K562 (cell line): ENCODE measurements at regions not wholly inside any gene's neighbourhood (a gene's known extent, or its start where the extent isn't known, plus 50 kb on each side); places are given as distances from the start of the nearest gene placed in this dataset.

ENCODE experiments used
- ATF7 ChIP-seq: fragments of 450-650 bp; IDR thresholded peaks from 2 replicates; pipeline ENCODE4 v1.7.1; 2014; ENCODE audit warnings: mild to moderate bottlenecking, moderate library complexity
- ZBED1 ChIP-seq: IDR thresholded peaks from 2 replicates; pipeline ENCODE4 v1.6.1; 2014
- ZNF551 ChIP-seq: fragments of 250-450 bp; sonication (Bioruptor Pico); IDR thresholded peaks from 2 replicates; pipeline ENCODE4 v1.5.0; 2021; ENCODE audit warnings: mild to moderate bottlenecking, moderate library complexity
- TF ChIP-seq, protein P1 (sequence below), 2 experiments: fragments of 450-650 bp; IDR thresholded peaks; 2 replicates each; pipeline ENCODE4 v1.6.1; 2016; ENCODE audit warnings: mild to moderate bottlenecking in 2 of 2, borderline replicate concordance in 1 of 2, low read depth in 1 of 2, moderate library complexity in 1 of 2
- TF ChIP-seq, protein P2 (sequence below): IDR thresholded peaks from 2 replicates; pipeline ENCODE4 v1.6.1; 2011; ENCODE audit warnings: borderline replicate concordance, low read depth, mild to moderate bottlenecking, moderate library complexity, low read length; ENCODE audit not compliant: insufficient read depth, poor library complexity, severe bottlenecking
- TF ChIP-seq, protein P3 (sequence below): fragments of 150-350 bp; conservative IDR thresholded peaks from 2 replicates; pipeline ENCODE4 v1.6.1; 2014; ENCODE audit warnings: low read length
- TF ChIP-seq, protein P4 (sequence below): fragments of 450-650 bp; formaldehyde crosslinking; IDR thresholded peaks from 2 replicates; pipeline ENCODE4 v1.4.0; 2020; ENCODE audit warnings: mild to moderate bottlenecking
- TF ChIP-seq, protein P5 (sequence below): fragments of 450-650 bp; IDR thresholded peaks from 2 replicates; pipeline ENCODE4 v1.6.1; 2016; ENCODE audit warnings: antibody characterized with exemption

DNA sequence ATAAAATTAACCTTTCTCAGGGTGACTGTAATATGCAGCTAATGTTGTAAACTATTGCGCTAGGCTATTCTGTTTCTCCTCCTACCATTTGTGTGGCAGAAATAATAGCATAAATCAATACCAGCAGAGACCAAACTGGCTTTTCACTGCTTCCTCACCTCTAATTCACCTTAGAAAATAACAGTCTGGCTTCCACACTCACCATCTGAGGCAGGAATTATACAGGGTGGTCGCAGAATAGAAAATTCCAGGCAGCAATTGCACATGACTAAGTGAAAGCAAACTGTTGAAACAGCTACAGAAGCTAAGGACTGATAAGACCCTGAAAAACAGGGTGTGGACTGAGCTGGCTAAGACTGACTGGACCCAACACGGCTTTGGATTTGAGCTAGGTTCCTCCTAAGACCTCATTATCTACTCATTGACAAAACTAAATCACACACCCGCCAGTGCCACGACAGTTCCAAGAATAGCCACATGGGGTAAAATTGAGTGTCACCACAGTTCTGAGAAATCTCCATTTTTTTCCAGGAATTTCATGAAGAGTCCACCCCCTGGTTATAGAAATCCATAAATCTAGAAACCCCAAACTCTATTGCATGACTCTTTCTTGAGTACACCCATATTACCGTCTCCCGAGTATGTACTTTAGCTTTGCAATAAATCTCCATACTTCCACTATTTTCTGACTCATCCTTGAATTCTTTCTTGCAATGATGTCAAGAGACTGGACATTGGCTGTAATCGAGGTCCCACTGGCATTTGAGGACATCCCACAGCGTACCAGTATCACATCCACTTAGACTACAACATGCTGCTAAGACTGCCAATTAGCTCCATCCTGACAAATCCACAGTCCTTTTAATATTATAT is 60.9 kb upstream of the KCNQ5 start (continued):
- TF ChIP-seq, protein P1, sequence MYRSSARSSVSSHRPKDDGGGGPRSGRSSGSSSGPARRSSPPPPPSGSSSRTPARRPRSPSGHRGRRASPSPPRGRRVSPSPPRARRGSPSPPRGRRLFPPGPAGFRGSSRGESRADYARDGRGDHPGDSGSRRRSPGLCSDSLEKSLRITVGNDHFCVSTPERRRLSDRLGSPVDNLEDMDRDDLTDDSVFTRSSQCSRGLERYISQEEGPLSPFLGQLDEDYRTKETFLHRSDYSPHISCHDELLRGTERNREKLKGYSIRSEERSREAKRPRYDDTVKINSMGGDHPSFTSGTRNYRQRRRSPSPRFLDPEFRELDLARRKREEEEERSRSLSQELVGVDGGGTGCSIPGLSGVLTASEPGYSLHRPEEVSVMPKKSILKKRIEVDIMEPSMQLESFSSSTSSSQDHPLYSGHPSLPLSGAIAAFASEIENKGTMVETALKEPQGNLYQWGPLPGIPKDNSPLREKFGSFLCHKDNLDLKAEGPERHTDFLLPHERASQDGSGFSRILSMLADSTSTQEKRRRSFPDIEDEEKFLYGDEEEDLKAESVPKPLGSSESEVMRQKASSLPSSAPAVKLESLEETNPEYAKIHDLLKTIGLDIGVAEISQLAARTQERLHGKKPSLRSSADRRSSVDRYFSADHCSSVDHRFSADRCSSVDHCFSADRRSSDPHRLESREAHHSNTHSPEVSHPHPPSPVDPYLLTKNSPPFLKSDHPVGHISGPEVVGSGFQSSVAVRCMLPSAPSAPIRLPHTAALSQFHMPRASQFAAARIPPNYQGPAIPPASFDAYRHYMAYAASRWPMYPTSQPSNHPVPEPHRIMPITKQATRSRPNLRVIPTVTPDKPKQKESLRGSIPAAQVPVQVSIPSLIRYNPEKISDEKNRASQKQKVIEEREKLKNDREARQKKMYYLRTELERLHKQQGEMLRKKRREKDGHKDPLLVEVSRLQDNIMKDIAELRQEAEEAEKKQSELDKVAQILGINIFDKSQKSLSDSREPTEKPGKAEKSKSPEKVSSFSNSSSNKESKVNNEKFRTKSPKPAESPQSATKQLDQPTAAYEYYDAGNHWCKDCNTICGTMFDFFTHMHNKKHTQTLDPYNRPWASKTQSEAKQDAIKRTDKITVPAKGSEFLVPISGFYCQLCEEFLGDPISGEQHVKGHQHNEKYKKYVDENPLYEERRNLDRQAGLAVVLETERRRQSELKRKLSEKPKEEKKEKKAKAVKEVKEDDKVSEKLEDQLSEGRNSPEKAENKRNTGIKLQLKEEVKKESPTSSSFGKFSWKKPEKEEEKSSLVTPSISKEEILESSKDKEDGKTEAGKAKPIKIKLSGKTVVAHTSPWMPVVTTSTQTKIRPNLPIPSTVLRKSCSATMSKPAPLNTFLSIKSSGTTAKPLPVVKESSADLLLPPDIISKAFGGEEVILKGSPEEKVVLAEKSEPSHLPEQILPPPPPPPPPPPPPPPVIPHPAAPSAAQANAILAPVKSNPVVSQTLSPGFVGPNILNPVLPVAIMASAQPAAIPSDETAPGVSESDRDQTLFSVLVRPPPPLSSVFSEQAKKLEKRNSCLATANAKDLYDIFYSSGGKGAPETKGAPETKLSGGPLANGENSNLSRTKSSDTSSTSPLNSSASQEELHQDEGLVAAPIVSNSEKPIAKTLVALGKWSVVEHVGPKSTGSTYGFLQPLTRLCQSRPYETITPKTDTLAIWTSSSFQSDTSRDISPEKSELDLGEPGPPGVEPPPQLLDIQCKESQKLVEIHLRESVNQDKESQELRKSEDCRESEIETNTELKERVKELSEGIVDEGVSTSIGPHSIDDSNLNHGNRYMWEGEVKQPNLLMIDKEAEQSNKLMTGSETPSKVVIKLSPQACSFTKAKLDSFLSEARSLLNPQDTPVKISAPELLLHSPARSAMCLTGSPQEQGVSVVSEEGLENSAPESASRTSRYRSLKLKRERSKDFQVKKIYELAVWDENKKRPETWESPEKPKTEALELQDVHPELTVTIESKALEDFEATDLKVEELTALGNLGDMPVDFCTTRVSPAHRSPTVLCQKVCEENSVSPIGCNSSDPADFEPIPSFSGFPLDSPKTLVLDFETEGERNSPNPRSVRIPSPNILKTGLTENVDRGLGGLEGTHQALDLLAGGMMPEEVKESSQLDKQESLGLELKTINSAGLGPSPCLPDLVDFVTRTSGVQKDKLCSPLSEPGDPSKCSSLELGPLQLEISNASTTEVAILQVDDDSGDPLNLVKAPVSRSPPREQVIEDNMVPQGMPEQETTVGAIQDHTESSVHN (IDR thresholded peaks at IDR 0.05; ENCODE audit: borderline replicate concordance in 1 of 2, low read depth in 1 of 2) = peak in 1 of 2 experiments; percentile 98; a peak in 3 of 4 replicates
- TF ChIP-seq, protein P2, sequence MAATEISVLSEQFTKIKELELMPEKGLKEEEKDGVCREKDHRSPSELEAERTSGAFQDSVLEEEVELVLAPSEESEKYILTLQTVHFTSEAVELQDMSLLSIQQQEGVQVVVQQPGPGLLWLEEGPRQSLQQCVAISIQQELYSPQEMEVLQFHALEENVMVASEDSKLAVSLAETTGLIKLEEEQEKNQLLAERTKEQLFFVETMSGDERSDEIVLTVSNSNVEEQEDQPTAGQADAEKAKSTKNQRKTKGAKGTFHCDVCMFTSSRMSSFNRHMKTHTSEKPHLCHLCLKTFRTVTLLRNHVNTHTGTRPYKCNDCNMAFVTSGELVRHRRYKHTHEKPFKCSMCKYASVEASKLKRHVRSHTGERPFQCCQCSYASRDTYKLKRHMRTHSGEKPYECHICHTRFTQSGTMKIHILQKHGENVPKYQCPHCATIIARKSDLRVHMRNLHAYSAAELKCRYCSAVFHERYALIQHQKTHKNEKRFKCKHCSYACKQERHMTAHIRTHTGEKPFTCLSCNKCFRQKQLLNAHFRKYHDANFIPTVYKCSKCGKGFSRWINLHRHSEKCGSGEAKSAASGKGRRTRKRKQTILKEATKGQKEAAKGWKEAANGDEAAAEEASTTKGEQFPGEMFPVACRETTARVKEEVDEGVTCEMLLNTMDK = peak; percentile 44
- TF ChIP-seq ATF7 (peak; percentile 94), ZNF551 (CRISPR knock-in tag) (0 out of 2 replicates have a peak, but pooled peaks have one; percentile 36), ZBED1 (peak; percentile 76; the same call in 1 of the 2 replicates)
- TF ChIP-seq, protein P3, sequence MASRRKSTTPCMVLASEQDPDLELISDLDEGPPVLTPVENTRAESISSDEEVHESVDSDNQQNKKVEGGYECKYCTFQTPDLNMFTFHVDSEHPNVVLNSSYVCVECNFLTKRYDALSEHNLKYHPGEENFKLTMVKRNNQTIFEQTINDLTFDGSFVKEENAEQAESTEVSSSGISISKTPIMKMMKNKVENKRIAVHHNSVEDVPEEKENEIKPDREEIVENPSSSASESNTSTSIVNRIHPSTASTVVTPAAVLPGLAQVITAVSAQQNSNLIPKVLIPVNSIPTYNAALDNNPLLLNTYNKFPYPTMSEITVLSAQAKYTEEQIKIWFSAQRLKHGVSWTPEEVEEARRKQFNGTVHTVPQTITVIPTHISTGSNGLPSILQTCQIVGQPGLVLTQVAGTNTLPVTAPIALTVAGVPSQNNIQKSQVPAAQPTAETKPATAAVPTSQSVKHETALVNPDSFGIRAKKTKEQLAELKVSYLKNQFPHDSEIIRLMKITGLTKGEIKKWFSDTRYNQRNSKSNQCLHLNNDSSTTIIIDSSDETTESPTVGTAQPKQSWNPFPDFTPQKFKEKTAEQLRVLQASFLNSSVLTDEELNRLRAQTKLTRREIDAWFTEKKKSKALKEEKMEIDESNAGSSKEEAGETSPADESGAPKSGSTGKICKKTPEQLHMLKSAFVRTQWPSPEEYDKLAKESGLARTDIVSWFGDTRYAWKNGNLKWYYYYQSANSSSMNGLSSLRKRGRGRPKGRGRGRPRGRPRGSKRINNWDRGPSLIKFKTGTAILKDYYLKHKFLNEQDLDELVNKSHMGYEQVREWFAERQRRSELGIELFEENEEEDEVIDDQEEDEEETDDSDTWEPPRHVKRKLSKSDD = no peak
- TF ChIP-seq, protein P4, sequence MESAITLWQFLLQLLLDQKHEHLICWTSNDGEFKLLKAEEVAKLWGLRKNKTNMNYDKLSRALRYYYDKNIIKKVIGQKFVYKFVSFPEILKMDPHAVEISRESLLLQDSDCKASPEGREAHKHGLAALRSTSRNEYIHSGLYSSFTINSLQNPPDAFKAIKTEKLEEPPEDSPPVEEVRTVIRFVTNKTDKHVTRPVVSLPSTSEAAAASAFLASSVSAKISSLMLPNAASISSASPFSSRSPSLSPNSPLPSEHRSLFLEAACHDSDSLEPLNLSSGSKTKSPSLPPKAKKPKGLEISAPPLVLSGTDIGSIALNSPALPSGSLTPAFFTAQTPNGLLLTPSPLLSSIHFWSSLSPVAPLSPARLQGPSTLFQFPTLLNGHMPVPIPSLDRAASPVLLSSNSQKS = no peak
- TF ChIP-seq, protein P5, sequence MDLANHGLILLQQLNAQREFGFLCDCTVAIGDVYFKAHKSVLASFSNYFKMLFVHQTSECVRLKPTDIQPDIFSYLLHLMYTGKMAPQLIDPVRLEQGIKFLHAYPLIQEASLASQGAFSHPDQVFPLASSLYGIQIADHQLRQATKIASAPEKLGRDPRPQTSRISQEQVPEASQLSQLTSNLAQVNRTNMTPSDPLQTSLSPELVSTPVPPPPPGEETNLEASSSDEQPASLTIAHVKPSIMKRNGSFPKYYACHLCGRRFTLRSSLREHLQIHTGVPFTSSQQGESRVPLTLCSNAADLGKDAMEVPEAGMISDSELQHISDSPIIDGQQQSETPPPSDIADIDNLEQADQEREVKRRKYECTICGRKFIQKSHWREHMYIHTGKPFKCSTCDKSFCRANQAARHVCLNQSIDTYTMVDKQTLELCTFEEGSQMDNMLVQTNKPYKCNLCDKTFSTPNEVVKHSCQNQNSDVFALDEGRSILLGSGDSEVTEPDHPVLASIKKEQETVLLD = peak; percentile 76
